ENCODE measurements at regions not wholly inside any gene's neighbourhood (a gene's known extent, or its start where the extent isn't known, plus 50 kb on each side); places are given as distances from the start of the nearest gene placed in this dataset.

- TF ChIP-seq CTCF (IDR thresholded peaks at IDR 0.05), result no peak
- TF ChIP-seq SIN3A (IDR thresholded peaks at IDR 0.05; ENCODE audit: borderline replicate concordance, insufficient read depth, low read depth, low read length), result no peak
- no peak for TF ChIP-seq REST (IDR thresholded peaks at IDR 0.05; ENCODE audit: insufficient read depth in 1 of 2, low read depth in 2 of 2, low read length in 1 of 2)
- no peak for TF ChIP-seq POLR2AphosphoS5 (IDR thresholded peaks at IDR 0.05; ENCODE audit: low read depth, low read length)
These were observed 1269.5 kb downstream of the RAPGEF2 start for GRCh38 chr4:160372390-160372789.

All from Panc1 (cell line).